22Rv1 (cell line): ENCODE measurements at regions not wholly inside any gene's neighbourhood (a gene's known extent, or its start where the extent isn't known, plus 50 kb on each side); places are given as distances from the start of the nearest gene placed in this dataset.

Source experiments
- H3K27ac ChIP-seq: fragments of 450-650 bp; 2 replicates; pipeline ENCODE4 v1.5.1; 2017
- CTCF ChIP-seq: fragments of 450-650 bp; IDR thresholded peaks from 2 replicates; pipeline ENCODE4 v1.5.1; 2017; ENCODE audit warnings: mild to moderate bottlenecking
- ZFX ChIP-seq: fragments of 450-650 bp; IDR thresholded peaks from 2 replicates; pipeline ENCODE4 v1.6.1; 2017; ENCODE audit warnings: antibody characterized with exemption, borderline replicate concordance

GRCh38 chr10:8297959-8298358, 243.5 kb downstream of the GATA3 start:
- TF ChIP-seq CTCF (no peak), ZFX (no peak)
- no peak overlapping the region for H3K27ac ChIP-seq

GRCh38 chr10:8298896-8299570, 244.5 kb downstream of the GATA3 start:
- TF ChIP-seq CTCF (no peak), ZFX (no peak)
- H3K27ac ChIP-seq: no peak overlapping the region

- H3K27ac ChIP-seq: no peak overlapping the region
- TF ChIP-seq ZFX: no peak
- no peak for TF ChIP-seq CTCF
Observed at GRCh38 chr10:8300925-8301324, 246.4 kb downstream of the GATA3 start.

- H3K27ac ChIP-seq: no peak overlapping the region
- TF ChIP-seq ZFX (no peak), CTCF (no peak)
Observed at GRCh38 chr10:8301333-8301732, 246.8 kb downstream of the GATA3 start.

- no peak overlapping the region for H3K27ac ChIP-seq
- TF ChIP-seq CTCF (no peak), ZFX (no peak)
Observed at GRCh38 chr10:8301831-8302230, 247.3 kb downstream of the GATA3 start.

GRCh38 chr10:8302565-8302964, 248.1 kb downstream of the GATA3 start:
- H3K27ac ChIP-seq: no peak overlapping the region

GRCh38 chr10:8304861-8305260, 250.4 kb downstream of the GATA3 start:
- TF ChIP-seq ZFX (no peak), CTCF (no peak)
- no peak overlapping the region for H3K27ac ChIP-seq

More at GRCh38 chr10:8302565-8302964, 248.1 kb downstream of the GATA3 start:
- no peak for TF ChIP-seq CTCF
- no peak for TF ChIP-seq ZFX
